ENCODE measurements at regions not wholly inside any gene's neighbourhood (a gene's known extent, or its start where the extent isn't known, plus 50 kb on each side); places are given as distances from the start of the nearest gene placed in this dataset. TPM values are rescaled to one million over a fixed set of nuclear protein-coding genes. Genes with fewer than 3 reads are reported as not detected.

DNA sequence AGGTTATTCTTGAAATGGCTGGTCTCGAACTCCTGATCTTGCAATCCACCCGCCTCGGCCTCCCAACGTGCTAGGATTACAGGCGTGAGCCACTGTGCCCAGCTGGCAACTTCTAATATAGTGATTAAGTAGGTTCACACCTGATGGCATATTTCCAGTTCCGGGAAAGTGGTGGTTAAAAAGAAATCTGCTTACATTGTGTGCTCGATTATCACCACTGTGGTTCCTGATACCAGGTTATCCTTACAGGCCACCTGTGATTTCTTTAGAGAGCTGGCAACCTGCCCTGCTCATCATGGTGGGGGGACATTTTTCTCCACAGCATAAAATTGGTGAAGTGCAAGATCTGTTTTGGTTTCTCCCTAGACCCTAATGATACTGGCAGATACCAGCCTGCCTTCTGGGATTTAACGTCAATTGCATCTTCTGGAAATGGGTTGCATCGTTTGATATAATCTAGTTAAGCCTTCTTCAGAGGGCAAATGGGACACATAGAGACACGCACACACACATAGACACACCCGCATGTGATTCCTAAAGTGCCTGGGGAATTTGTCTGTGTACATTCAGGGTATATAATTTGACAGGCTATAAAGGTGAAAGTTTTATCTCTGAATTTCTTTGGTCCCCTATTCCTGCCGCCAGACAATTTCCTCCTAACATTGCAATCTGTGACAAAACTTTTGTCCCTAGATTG lies 49.7 kb upstream of the CITED2 start:
- TF ChIP-seq, protein P1, sequence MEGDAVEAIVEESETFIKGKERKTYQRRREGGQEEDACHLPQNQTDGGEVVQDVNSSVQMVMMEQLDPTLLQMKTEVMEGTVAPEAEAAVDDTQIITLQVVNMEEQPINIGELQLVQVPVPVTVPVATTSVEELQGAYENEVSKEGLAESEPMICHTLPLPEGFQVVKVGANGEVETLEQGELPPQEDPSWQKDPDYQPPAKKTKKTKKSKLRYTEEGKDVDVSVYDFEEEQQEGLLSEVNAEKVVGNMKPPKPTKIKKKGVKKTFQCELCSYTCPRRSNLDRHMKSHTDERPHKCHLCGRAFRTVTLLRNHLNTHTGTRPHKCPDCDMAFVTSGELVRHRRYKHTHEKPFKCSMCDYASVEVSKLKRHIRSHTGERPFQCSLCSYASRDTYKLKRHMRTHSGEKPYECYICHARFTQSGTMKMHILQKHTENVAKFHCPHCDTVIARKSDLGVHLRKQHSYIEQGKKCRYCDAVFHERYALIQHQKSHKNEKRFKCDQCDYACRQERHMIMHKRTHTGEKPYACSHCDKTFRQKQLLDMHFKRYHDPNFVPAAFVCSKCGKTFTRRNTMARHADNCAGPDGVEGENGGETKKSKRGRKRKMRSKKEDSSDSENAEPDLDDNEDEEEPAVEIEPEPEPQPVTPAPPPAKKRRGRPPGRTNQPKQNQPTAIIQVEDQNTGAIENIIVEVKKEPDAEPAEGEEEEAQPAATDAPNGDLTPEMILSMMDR (IDR thresholded peaks at IDR 0.05; ENCODE audit: partially characterized antibody, unreplicated experiment) = no peak
- no peak overlapping the region for H3K4me3 Mint-ChIP-seq (ENCODE audit: unreplicated experiment)
- no peaks in the 10 kb centered on the region for H3K4me1 Mint-ChIP-seq (ENCODE audit: low read depth, unreplicated experiment)
- H3K9me3 Mint-ChIP-seq (ENCODE audit: unreplicated experiment) = no peaks in the 10 kb centered on the region
- H3K36me3 Mint-ChIP-seq (ENCODE audit: unreplicated experiment) = no peaks in the 10 kb centered on the region
- no peak overlapping the region for H3K27ac Mint-ChIP-seq (ENCODE audit: unreplicated experiment)
- no peaks in the 10 kb centered on the region for H3K27me3 Mint-ChIP-seq (ENCODE audit: unreplicated experiment)
- no peak for DNase-seq

Small RNAs in the stretch of these regions (microRNA-seq; reads per million reads assigned to microRNA genes)
- gene MIR3668 (ENCODE audit: unreplicated experiment) (not detected), gene MIR4465 (ENCODE audit: unreplicated experiment) (not detected)

All from glutamatergic neuron (in vitro differentiated cells).